GM12878 (cell line): ENCODE measurements at regions not wholly inside any gene's neighbourhood (a gene's known extent, or its start where the extent isn't known, plus 50 kb on each side); places are given as distances from the start of the nearest gene placed in this dataset.

Experiments
- ATAC-seq: fragments of 200-7000 bp; cut with Tn5 transposase; 3 replicates; pipeline ENCODE4 v1.9.1; 2020; ENCODE audit warnings: mild to moderate bottlenecking, moderate library complexity
- BruUV-seq: library from RNA; stranded (reverse); fragments of 400-500 nt; replicated peaks from 2 replicates; lab custom pipeline; 2021; lab: Mats Ljungman, UMichigan
- CTCF ChIA-PET: fragments of 300-600 bp; sonication (Branson Sonifier 250); formaldehyde crosslinking; extraction: SDS; loops from one replicate; lab custom pipeline; 2021; ENCODE audit warnings: inconsistent platforms; lab: Yijun Ruan, JAX
- POLR2A ChIA-PET: fragments of 350-600 bp; formaldehyde crosslinking; extraction: SDS; loops from one replicate; lab custom pipeline; 2021; ENCODE audit warnings: inconsistent platforms; lab: Charles Lee
- RAD21 ChIA-PET: fragments of 300-600 bp; sonication (Branson Sonifier 250); formaldehyde crosslinking; loops from one replicate; lab custom pipeline; 2023; ENCODE audit warnings: antibody characterized with exemption; ENCODE audit not compliant: unreplicated experiment; lab: Charles Lee
- SMC1A ChIA-PET: fragments of 300-600 bp; sonication (Branson Sonifier 250); formaldehyde crosslinking; loops from one replicate; lab custom pipeline; 2023; ENCODE audit not compliant: unreplicated experiment, uncharacterized antibody; lab: Charles Lee
- DNase-seq: peaks from one replicate; pipeline ENCODE4 v3.0.0-alpha.2; 2011; ENCODE audit warnings: low read depth, low spot score
- FAIRE-seq: peaks from 3 replicates; lab custom pipeline; 2011; peaks lifted over from hg19 to GRCh38; lab: Jason Lieb, UNC
- H2AFZ ChIP-seq: 2 replicates; pipeline ENCODE4 v1.6.0; 2011; ENCODE audit warnings: low read depth, low read length, control low read depth; ENCODE audit not compliant: control insufficient read depth
- H3K27ac ChIP-seq: 2 replicates; pipeline ENCODE4 v1.5.1; 2011; ENCODE audit warnings: control low read depth; ENCODE audit not compliant: control insufficient read depth, insufficient read depth
- H3K27me3 ChIP-seq, 2 experiments: replicated peaks in 1 of 2; 2 replicates each; pipeline versions ENCODE4 v1.6.0 to v1.6.1; 2011; ENCODE audit warnings: low read length in 1 of 2; ENCODE audit not compliant: control insufficient read depth in 2 of 2, insufficient read depth in 2 of 2
- H3K36me3 ChIP-seq, 2 experiments: 2 replicates each; pipeline ENCODE4 v1.5.1; 2011; ENCODE audit warnings: low read length in 1 of 2; ENCODE audit not compliant: control insufficient read depth in 2 of 2, insufficient read depth in 2 of 2
- H3K4me1 ChIP-seq: 2 replicates; pipeline ENCODE4 v1.6.1; 2011; ENCODE audit warnings: mild to moderate bottlenecking, low read length, moderate library complexity, mixed read lengths; ENCODE audit not compliant: control insufficient read depth, insufficient read depth
- H3K4me2 ChIP-seq: 2 replicates; pipeline ENCODE4 v1.6.0; 2011; ENCODE audit warnings: control low read depth; ENCODE audit not compliant: control insufficient read depth, insufficient read depth
- H3K4me3 ChIP-seq: fragments of 200-600 bp; sonication (generic); 2 replicates; pipeline ENCODE4 v1.5.1; 2016
- H3K79me2 ChIP-seq: 2 replicates; pipeline ENCODE4 v1.6.0; 2011; ENCODE audit warnings: low read length; ENCODE audit not compliant: control insufficient read depth, insufficient read depth
- H3K9ac ChIP-seq: 2 replicates; pipeline ENCODE4 v1.8.0; 2011; ENCODE audit warnings: low read length, control low read depth, mixed read lengths; ENCODE audit not compliant: control insufficient read depth, insufficient read depth
- H3K9me3 ChIP-seq: replicated peaks from 3 replicates; pipeline ENCODE4 v1.5.1; 2011; ENCODE audit warnings: mild to moderate bottlenecking, low read length; ENCODE audit not compliant: control insufficient read depth, insufficient read depth
- H4K20me1 ChIP-seq: 2 replicates; pipeline ENCODE4 v1.6.0; 2011; ENCODE audit not compliant: control insufficient read depth, insufficient read depth
- BHLHE40 ChIP-seq, 2 experiments: fragments of 450-650 bp in 1 of 2; IDR thresholded peaks; 2 replicates each; pipeline ENCODE4 v1.6.1; 2011 to 2017; ENCODE audit warnings: low read depth in 2 of 2, borderline replicate concordance in 1 of 2, improper control_type of control experiment in 1 of 2, low read length in 1 of 2, mild to moderate bottlenecking in 1 of 2
- CBX3 ChIP-seq: fragments of 200-600 bp; sonication (generic); IDR thresholded peaks from 2 replicates; pipeline ENCODE4 v1.6.1; 2016; ENCODE audit warnings: low read depth, borderline replicate concordance
- CHD4 ChIP-seq: fragments of 200-600 bp; sonication (generic); IDR thresholded peaks from 2 replicates; pipeline ENCODE4 v1.6.1; 2016; ENCODE audit warnings: mild to moderate bottlenecking
- ESRRA ChIP-seq: IDR thresholded peaks from 2 replicates; pipeline ENCODE4 v1.6.1; 2012; ENCODE audit warnings: mild to moderate bottlenecking, low read length, improper control_type of control experiment
- MYB ChIP-seq: fragments of 150-350 bp; IDR thresholded peaks from 2 replicates; pipeline ENCODE4 v1.6.1; 2014; ENCODE audit warnings: mild to moderate bottlenecking, low read depth, low read length, borderline replicate concordance
- NBN ChIP-seq: fragments of 450-650 bp; IDR thresholded peaks from 2 replicates; pipeline ENCODE4 v1.6.1; 2016
- NR2C1 ChIP-seq: fragments of 450-650 bp; IDR thresholded peaks from 2 replicates; pipeline ENCODE4 v1.6.1; 2017; ENCODE audit warnings: antibody characterized with exemption, mild to moderate bottlenecking, moderate library complexity
- NR2C2 ChIP-seq: IDR thresholded peaks from 2 replicates; pipeline ENCODE4 v1.6.1; 2011; ENCODE audit warnings: borderline replicate concordance, low read depth; ENCODE audit not compliant: control insufficient read depth, insufficient read length
- NR2F1 ChIP-seq: fragments of 450-650 bp; conservative IDR thresholded peaks from 2 replicates; pipeline ENCODE4 v1.6.1; 2017; ENCODE audit warnings: mild to moderate bottlenecking
- RCOR1 ChIP-seq: conservative IDR thresholded peaks from 2 replicates; pipeline ENCODE4 v1.6.1; 2012; ENCODE audit warnings: low read depth, low read length, improper control_type of control experiment
- WGBS: methylation state at CpG from one replicate; pipeline ENCODE4 v1.1.6; 2016; ENCODE audit warnings: low lambda C conversion rate; ENCODE audit not compliant: insufficient replicate concordance, insufficient coverage; ENCODE audit errors: missing lambda C conversion rate; 5-methylcytosine and 5-hydroxymethylcytosine counted together
- in situ Hi-C: fragments of 300-500 bp; cut with MboI; formaldehyde crosslinking; loops from 9 replicates; pipeline ENCODE4 v1.14.3; 2018; ENCODE audit warnings: mixed read lengths
- intact Hi-C: fragments of 100-400 bp; cut with micrococcal nuclease; formaldehyde crosslinking; loops from one replicate; pipeline ENCODE4 v1.14.2; 2022; ENCODE audit not compliant: unreplicated experiment
- TF ChIP-seq, protein P1 (sequence below): IDR thresholded peaks from 2 replicates; pipeline ENCODE4 v1.6.1; 2011; ENCODE audit warnings: mild to moderate bottlenecking, low read depth, low read length, moderate library complexity; ENCODE audit not compliant: insufficient replicate concordance
- TF ChIP-seq, protein P2 (sequence below): fragments of 450-650 bp; IDR thresholded peaks from 2 replicates; pipeline ENCODE4 v1.6.1; 2018; ENCODE audit warnings: mild to moderate bottlenecking, low read depth, moderate library complexity; ENCODE audit not compliant: partially characterized antibody
- TF ChIP-seq, protein P3 (sequence below): IDR thresholded peaks from 2 replicates; pipeline ENCODE4 v1.6.1; 2011; ENCODE audit warnings: borderline replicate concordance, low read depth, mild to moderate bottlenecking, moderate library complexity, low read length; ENCODE audit not compliant: insufficient read depth, poor library complexity, severe bottlenecking
- TF ChIP-seq, protein P4 (sequence below), 3 experiments: IDR thresholded peaks in 2 of 3; conservative IDR thresholded peaks in 1 of 3; 2 replicates each; pipeline ENCODE4 v1.5.1; 2011; ENCODE audit warnings: low read depth in 3 of 3, low read length in 3 of 3, mild to moderate bottlenecking in 3 of 3, control low read depth in 2 of 3, moderate library complexity in 2 of 3, inconsistent platforms in 1 of 3, mixed read lengths in 1 of 3; ENCODE audit not compliant: control insufficient read depth in 2 of 3, insufficient read depth in 1 of 3; ENCODE audit errors: extremely low read depth in 1 of 3

DNA sequence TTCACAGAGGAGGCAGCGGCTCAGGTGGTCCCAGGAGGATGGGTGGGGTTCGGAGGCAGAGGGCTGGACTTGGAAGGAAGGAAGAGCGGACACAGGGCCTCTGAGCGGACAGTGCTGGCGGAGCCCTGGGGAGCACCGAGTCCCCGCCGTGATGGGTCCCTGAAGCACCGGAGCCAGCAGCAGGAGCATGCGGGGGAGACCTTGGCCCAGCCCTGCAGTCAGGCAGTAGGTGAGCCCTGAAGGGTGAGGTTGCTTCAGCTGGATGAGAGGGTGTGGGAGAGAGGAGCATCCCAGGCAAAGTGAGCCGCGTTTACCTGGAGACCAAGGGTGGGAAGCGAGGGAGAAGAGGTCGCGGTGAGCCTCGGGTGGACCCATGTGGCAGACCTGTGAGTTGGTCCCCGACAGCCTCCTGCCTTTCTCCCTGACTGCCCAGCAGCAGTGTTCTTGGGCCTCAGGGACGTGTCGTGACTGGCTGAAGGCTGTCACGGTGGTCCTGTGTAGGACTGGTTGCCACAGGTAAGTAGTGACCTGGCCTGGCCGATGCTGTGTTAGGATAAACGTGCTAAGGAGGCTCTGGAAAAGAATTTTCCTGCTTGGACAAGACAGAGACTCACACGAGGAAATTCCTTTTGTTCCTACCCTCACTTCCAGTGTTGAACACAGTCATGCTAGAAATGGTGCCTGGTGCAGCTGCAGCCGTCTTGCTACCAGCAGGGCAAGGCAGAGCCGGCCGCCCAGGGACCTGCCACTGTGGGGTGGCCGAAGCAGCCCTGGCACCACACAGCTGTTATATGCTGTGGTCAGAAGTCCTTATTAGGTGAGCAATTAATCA lies 73.0 kb downstream of the RRM2 start:
- Histone ChIP-seq H4K20me1 (no peaks in the 10 kb centered on the region), H3K27me3 (no peaks in the 10 kb centered on the region), H3K79me2 (no peaks in the 10 kb centered on the region), H3K9me3 (no peaks in the 10 kb centered on the region), H3K36me3 (peaks cover 0 to 6% of the 10 kb centered on the region in 2 experiments; a peak in 2 of 4 replicates), H3K4me3 (no peak overlapping the region), H2AFZ (no peak overlapping the region), H3K4me2 (no peak overlapping the region), H3K4me1 (no peaks in the 10 kb centered on the region), H3K9ac (no peak overlapping the region), H3K27ac (no peak overlapping the region)
- no TSS peak for BruUV-seq
- intact Hi-C loops: no loop called here
- ATAC-seq (no peak), FAIRE-seq (no peak), DNase-seq (no peak)
- 87% methylated on average over 27 of the region's 27 CpGs for WGBS
- ChIA-PET RAD21 (no interaction called here), POLR2A (interaction anchor here (0.6 kb wide), 1 partner anchor 327 kb away, joined by 5 read pairs; no protein-coding TSS in a partner anchor), SMC1A (no interaction called here), CTCF (no interaction called here)
- no peak for TF ChIP-seq NBN
- TF ChIP-seq MYB: no peak
- TF ChIP-seq CHD4: no peak
- TF ChIP-seq, protein P1, sequence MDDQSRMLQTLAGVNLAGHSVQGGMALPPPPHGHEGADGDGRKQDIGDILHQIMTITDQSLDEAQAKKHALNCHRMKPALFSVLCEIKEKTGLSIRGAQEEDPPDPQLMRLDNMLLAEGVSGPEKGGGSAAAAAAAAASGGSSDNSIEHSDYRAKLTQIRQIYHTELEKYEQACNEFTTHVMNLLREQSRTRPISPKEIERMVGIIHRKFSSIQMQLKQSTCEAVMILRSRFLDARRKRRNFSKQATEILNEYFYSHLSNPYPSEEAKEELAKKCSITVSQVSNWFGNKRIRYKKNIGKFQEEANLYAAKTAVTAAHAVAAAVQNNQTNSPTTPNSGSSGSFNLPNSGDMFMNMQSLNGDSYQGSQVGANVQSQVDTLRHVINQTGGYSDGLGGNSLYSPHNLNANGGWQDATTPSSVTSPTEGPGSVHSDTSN: no peak
- no peak for TF ChIP-seq CBX3
- TF ChIP-seq NR2F1: no peak
- TF ChIP-seq RCOR1: no peak
- TF ChIP-seq ESRRA: no peak
- no peak for TF ChIP-seq NR2C2
- TF ChIP-seq, protein P2, sequence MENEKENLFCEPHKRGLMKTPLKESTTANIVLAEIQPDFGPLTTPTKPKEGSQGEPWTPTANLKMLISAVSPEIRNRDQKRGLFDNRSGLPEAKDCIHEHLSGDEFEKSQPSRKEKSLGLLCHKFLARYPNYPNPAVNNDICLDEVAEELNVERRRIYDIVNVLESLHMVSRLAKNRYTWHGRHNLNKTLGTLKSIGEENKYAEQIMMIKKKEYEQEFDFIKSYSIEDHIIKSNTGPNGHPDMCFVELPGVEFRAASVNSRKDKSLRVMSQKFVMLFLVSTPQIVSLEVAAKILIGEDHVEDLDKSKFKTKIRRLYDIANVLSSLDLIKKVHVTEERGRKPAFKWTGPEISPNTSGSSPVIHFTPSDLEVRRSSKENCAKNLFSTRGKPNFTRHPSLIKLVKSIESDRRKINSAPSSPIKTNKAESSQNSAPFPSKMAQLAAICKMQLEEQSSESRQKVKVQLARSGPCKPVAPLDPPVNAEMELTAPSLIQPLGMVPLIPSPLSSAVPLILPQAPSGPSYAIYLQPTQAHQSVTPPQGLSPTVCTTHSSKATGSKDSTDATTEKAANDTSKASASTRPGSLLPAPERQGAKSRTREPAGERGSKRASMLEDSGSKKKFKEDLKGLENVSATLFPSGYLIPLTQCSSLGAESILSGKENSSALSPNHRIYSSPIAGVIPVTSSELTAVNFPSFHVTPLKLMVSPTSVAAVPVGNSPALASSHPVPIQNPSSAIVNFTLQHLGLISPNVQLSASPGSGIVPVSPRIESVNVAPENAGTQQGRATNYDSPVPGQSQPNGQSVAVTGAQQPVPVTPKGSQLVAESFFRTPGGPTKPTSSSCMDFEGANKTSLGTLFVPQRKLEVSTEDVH: no peak
- no peak for TF ChIP-seq NR2C1
- no peak for TF ChIP-seq BHLHE40 (IDR thresholded peaks at IDR 0.05; ENCODE audit: borderline replicate concordance in 1 of 2, low read depth in 2 of 2, low read length in 1 of 2)
- TF ChIP-seq, protein P3, sequence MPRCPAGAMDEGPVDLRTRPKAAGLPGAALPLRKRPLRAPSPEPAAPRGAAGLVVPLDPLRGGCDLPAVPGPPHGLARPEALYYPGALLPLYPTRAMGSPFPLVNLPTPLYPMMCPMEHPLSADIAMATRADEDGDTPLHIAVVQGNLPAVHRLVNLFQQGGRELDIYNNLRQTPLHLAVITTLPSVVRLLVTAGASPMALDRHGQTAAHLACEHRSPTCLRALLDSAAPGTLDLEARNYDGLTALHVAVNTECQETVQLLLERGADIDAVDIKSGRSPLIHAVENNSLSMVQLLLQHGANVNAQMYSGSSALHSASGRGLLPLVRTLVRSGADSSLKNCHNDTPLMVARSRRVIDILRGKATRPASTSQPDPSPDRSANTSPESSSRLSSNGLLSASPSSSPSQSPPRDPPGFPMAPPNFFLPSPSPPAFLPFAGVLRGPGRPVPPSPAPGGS: no peak
- TF ChIP-seq, protein P4, sequence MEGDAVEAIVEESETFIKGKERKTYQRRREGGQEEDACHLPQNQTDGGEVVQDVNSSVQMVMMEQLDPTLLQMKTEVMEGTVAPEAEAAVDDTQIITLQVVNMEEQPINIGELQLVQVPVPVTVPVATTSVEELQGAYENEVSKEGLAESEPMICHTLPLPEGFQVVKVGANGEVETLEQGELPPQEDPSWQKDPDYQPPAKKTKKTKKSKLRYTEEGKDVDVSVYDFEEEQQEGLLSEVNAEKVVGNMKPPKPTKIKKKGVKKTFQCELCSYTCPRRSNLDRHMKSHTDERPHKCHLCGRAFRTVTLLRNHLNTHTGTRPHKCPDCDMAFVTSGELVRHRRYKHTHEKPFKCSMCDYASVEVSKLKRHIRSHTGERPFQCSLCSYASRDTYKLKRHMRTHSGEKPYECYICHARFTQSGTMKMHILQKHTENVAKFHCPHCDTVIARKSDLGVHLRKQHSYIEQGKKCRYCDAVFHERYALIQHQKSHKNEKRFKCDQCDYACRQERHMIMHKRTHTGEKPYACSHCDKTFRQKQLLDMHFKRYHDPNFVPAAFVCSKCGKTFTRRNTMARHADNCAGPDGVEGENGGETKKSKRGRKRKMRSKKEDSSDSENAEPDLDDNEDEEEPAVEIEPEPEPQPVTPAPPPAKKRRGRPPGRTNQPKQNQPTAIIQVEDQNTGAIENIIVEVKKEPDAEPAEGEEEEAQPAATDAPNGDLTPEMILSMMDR (IDR thresholded peaks at IDR 0.05 in 2 of 3, conservative IDR thresholded peaks at IDR 0.05 in 1 of 3; ENCODE audit: control insufficient read depth in 2 of 3, extremely low read depth in 1 of 3, insufficient read depth in 1 of 3, low read depth in 3 of 3, low read length in 3 of 3): no peak
- in situ Hi-C loops: no loop called here
